Sciatic nerve (tissue), 2 donors: ENCODE measurements at regions not wholly inside any gene's neighbourhood (a gene's known extent, or its start where the extent isn't known, plus 50 kb on each side); places are given as distances from the start of the nearest gene placed in this dataset.
"Not testable (repeated sequence)": the region's sequence is repeated elsewhere in the genome, so short reads cannot be mapped to it uniquely, and the experiment has no call there.

Experiments
- ATAC-seq: fragments of 200-7000 bp; cut with Tn5 transposase; one replicate; pipeline ENCODE4 v1.9.1; 2020; ENCODE audit warnings: mild to moderate bottlenecking, moderate library complexity
- DNase-seq: peaks from one replicate; pipeline ENCODE4 v3.0.0-alpha.2; 2020; ENCODE audit warnings: low spot score
- intact Hi-C: fragments of 100-400 bp; cut with DNase I; formaldehyde crosslinking; loops from one replicate; pipeline ENCODE4 v1.14.2; 2022
- donor health status: DM: no; HTN: no; CAD: no.
- donor health status: DM: no; HTN: no; CAD: no.

DNA sequence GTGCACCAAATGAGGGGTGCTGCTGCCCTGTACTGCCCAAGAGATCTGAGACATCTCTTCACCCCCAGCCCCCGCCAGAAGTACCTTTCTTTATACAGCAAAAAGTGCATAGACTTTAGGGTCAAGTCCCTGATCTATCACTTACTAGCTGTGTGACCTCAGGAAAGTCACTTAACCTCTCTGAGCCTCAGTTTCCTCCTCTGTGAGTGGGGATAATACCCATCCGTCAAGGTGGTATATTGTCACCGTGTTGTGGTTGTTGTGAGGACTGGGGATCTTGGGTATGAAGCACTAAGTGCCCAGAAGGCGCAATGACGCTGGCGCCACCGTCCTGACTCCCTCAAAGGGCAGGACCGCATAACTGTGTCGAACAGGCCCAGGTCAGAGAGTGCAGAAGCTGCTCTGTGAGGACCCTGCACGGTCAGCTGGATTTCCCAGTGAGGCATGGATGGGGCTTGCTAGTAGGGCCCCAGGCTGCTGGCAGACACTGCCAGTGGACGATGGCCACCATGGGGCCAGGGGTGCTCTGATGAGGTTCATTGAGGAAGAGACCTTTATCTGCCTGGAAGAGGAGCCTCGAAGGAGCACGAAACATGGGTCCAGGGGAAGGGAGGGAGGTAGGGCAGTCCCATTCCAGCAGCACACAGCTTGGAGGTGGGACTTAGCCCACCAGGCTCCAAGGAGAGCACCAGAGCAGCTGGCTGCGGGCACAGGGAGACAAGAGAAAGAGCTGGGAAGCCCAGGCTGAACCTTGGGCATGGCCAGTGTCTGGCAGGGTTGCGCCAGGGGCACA lies 61.8 kb upstream of the LAPTM4A start:
- DNase-seq (no peak), ATAC-seq (no peak)
- intact Hi-C loops: no loop called here

DNA sequence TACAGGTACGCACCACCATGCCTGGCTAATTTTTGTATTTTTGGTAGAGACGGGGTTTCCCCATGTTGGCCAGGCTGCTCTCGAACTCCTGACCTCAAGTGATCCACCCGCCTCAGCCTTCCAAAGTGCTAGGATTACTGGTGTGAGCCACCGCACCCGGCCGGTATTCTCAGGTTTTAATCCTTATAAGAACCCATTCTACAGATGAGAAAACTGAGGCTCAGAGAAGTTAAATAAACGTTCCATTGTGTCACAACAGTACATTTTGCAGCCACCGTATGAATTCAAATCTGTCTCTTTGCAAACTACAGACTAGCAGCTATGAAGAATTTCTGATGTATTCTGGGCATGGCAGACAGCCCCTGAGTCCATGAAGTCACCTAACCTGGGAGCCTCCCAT lies 60.9 kb upstream of the LAPTM4A start:
- intact Hi-C loops, ATAC-seq, DNase-seq: not testable (repeated sequence)

DNA sequence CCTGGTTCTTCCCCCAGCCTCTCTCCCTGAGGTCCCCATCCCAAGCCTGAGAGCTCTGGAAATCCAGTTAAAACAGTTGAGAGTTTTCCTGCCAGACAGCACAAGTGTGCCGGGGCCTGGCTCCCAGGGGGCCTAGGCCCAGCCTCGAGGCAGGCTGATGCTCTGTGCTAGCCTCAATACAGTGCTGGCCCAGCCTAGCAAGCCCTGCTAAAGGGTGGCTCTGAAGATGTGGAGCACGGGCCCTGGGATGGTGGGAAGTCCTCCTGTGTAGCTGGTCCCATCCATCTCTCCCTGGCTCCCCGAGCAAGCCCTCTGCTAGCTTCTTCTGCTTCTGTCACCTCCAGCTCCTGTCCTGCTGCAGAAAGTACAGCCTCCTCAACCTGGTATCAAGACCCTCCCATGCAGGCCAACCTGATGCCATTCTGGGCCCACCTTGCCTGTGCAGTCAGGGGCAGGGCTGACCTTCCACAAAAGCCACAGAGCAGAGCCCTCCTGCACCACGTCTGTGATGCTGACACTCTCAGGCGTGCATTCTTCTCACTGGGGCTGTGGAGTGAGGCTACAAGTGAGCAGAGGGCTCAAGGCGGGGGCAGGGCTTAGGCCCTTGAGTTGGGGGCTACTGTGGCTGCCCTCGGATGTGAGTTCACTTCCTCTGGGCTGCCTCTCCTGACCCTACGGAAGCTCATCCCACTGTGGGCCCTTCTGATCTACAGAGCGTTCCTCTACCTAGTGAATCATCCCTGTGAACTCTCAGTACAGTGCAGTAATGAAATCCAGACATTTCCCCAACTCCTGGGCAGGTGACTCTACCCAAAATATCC lies 60.1 kb upstream of the LAPTM4A start:
- intact Hi-C loops: no loop called here
- ATAC-seq: no peak
- DNase-seq: no peak

GRCh38 chr2:20110876-20111275 lies 59.4 kb upstream of the LAPTM4A start:
- ATAC-seq (no peak), DNase-seq (no peak)
- intact Hi-C loops: no loop called here

GRCh38 chr2:20110383-20110782 lies 59.0 kb upstream of the LAPTM4A start:
- no peak for DNase-seq
- intact Hi-C loops: no loop called here
- no peak for ATAC-seq

- ATAC-seq (no peak), DNase-seq (no peak)
- intact Hi-C loops: no loop called here
Measured at GRCh38 chr2:20108655-20109396, 57.4 kb upstream of the LAPTM4A start.

- no peak for ATAC-seq
- intact Hi-C loops: no loop called here
- no peak for DNase-seq
Measured at GRCh38 chr2:20107776-20108175, 56.3 kb upstream of the LAPTM4A start.

DNA sequence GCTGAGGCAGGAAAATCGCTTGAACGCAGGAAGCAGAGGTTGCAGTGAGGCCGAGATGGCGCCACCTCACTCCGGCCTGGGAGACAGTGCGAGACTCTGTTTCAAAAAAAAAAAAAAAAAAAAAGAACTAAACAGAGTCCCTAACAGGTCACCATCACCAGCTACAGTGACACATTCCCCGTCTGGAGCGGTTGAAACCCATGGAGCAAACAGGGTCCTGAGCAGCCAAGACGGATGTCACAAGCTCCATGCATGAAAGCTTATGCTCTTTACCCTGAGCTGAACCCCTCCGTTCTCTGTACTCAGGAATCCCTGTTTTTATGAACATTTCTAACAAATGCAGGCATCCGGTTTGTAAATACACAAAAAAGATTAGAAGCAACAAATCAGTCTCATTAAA lies 55.9 kb upstream of the LAPTM4A start:
- ATAC-seq (no peak), DNase-seq (no peak)
- intact Hi-C loops: no loop called here

GRCh38 chr2:20106746-20107145 lies 55.3 kb upstream of the LAPTM4A start:
- intact Hi-C loops: no loop called here
- DNase-seq (no peak), ATAC-seq (no peak)

DNA sequence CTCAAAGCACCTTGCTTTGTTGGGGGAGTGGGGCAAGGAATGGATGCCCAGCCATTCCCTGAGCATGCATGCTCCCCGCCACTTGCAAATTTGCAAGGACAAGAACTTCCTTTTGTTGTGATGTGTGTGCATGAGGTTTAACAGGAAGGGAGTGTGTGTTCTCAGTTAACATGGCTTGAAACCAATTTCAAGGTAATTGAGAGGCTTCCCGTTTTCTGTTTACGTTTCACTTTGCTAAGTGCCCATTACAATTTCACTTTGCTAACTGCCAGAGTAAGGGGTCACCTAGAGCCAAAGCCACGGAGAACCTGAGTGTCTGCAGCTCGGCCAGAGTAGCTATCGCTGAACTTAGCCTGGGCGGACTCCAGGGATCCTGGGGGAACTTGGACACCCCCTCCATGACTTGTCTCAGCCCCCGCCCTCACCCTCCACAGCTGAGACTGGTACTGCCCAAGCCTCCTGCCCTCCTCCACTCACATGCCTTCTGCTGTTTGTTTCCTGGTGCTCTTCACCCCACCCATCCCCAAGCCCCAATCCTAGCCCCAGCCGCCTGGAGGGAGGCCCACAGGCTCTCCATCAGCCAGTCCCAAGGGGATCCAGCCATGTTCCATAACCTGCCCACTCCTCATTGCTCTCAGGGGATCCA lies 53.6 kb upstream of the LAPTM4A start:
- no peak for ATAC-seq
- DNase-seq: no peak
- intact Hi-C loops: loop anchor here (5.0 kb wide), 1 partner anchor 93 kb away; the partner anchor contains the start of gene MATN3

DNA sequence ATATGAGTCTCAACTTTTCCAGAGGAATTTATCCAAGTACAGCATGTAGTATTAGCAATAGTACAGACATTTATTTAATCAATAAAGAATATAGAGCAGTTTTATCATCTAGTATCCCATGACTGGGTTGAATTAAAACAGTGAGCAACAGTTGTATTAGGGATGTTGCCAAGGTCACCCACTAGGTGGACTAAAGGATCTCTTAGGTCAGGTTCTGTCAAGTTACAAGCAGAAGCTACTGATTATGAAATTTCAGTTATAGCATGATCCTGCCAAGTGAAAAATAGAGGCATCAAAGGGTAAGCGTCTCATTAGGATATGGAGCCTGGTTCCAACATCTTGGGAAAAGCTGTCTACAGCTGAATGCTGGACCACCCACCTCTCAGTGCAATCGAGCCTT lies 52.1 kb upstream of the LAPTM4A start:
- no peak for ATAC-seq
- no peak for DNase-seq
- intact Hi-C loops: loop anchor here (5.0 kb wide), 1 partner anchor 91 kb away; the partner anchor contains the start of gene MATN3
